ENCODE measurements at regions not wholly inside any gene's neighbourhood (a gene's known extent, or its start where the extent isn't known, plus 50 kb on each side); places are given as distances from the start of the nearest gene placed in this dataset.

- H3K56ac ChIP-seq (ENCODE audit: insufficient read length, low read depth, low read length), result no peak overlapping the region
- H3T11ph ChIP-seq (ENCODE audit: low read length), result no peak overlapping the region
- no peak overlapping the region for H4K91ac ChIP-seq (ENCODE audit: insufficient read length, low read depth, low read length)
- H3K23ac ChIP-seq (ENCODE audit: insufficient read length, low read depth, low read length), result no peak overlapping the region
- H4K8ac ChIP-seq (replicated peaks; ENCODE audit: insufficient read length, low read depth, low read length), result no peak overlapping the region
- no peak overlapping the region for H3K9ac ChIP-seq (ENCODE audit: extremely low read depth, insufficient read length, low read length)
- TF ChIP-seq CTCF (conservative IDR thresholded peaks at IDR 0.05), result no peak
- no peak overlapping the region for H2AFZ ChIP-seq (ENCODE audit: low read length)
- no peaks in the 10 kb centered on the region for H3K4me1 Mint-ChIP-seq
- H3K27ac Mint-ChIP-seq, result no peak overlapping the region
- no peaks in the 10 kb centered on the region for H3K27me3 ChIP-seq (ENCODE audit: insufficient read depth, low read length)
- no CpG with 5 or more reads among the region's 13 CpGs for WGBS (ENCODE audit: extremely low coverage, insufficient read length, low lambda C conversion rate)
- H4K5ac ChIP-seq (ENCODE audit: insufficient read length, low read depth, low read length), result no peak overlapping the region
- no peak overlapping the region for H2BK15ac ChIP-seq (ENCODE audit: low read depth, low read length)
- H3K27ac ChIP-seq (ENCODE audit: insufficient read length, low read depth, low read length), result no peak overlapping the region
- no peak overlapping the region for H2BK12ac ChIP-seq (ENCODE audit: insufficient read length, low read depth, low read length)
- no peak overlapping the region for H3K14ac ChIP-seq (ENCODE audit: insufficient read depth, low read length)
- H3K18ac ChIP-seq (ENCODE audit: insufficient read length, low read depth, low read length), result no peak overlapping the region
- peaks cover 17 to 87% of the 10 kb centered on the region in 2 experiments for H3K9me3 Mint-ChIP-seq
- no peak overlapping the region for H2AK5ac ChIP-seq (ENCODE audit: insufficient read length, low read length)
- H3K9me3 ChIP-seq (ENCODE audit: control insufficient read depth, low read depth, low read length), result no peaks in the 10 kb centered on the region
- 0 out of 5 replicates have a peak overlapping the region, but pooled peaks of 1 of the 2 experiments have one; percentile 4 for H3K4me3 Mint-ChIP-seq
- H2BK20ac ChIP-seq (ENCODE audit: low read depth, low read length, poor library complexity, severe bottlenecking), result no peak overlapping the region
- no peaks in the 10 kb centered on the region for H4K20me1 ChIP-seq (ENCODE audit: control insufficient read depth, insufficient read depth, insufficient read length)
- no peaks in the 10 kb centered on the region for H3K23me2 ChIP-seq (ENCODE audit: insufficient read length, low read depth, low read length, poor library complexity, severe bottlenecking)
- H2BK120ac ChIP-seq (ENCODE audit: low read depth, low read length, poor library complexity, severe bottlenecking), result no peak overlapping the region
- DNase-seq, result no peak
- peaks cover 0 to 24% (median 7%) of the 10 kb centered on the region in 3 experiments; a peak in 4 of 7 replicates for H3K36me3 Mint-ChIP-seq (ENCODE audit: insufficient read depth in 1 of 3, low read depth in 3 of 3)
- H3K79me1 ChIP-seq (ENCODE audit: insufficient read depth, low read depth, low read length, poor library complexity, severe bottlenecking), result no peaks in the 10 kb centered on the region
- H3K79me2 ChIP-seq (ENCODE audit: insufficient read depth, low read length), result no peaks in the 10 kb centered on the region
- no peak overlapping the region for H3K4me2 ChIP-seq (ENCODE audit: insufficient read depth, insufficient read length, low read length)
- H2BK5ac ChIP-seq (ENCODE audit: insufficient read length, low read length), result no peak overlapping the region
- no peaks in the 10 kb centered on the region for H3K4me1 ChIP-seq (ENCODE audit: insufficient read depth, low read length)
- H3K27me3 Mint-ChIP-seq (ENCODE audit: low read depth), result peaks cover 2% of the 10 kb centered on the region
- H3K4ac ChIP-seq (ENCODE audit: low read depth, low read length), result no peak overlapping the region
Measured at GRCh38 chr14:23883684-23884540, 69.7 kb upstream of the DHRS4 start.
